ENCODE measurements at regions not wholly inside any gene's neighbourhood (a gene's known extent, or its start where the extent isn't known, plus 50 kb on each side); places are given as distances from the start of the nearest gene placed in this dataset.

GRCh38 chr13:100859861-100860260 is 185.3 kb upstream of the TMTC4 start:
- no peaks in the 10 kb centered on the region for H3K9me3 ChIP-seq (ENCODE audit: control insufficient read depth in 4 of 4, low read length in 3 of 4)
- WGBS: 87% methylated on average over 5 of the region's 5 CpGs
- H3K27me3 ChIP-seq (ENCODE audit: control insufficient read depth in 4 of 4, insufficient read depth in 4 of 4, low read length in 3 of 4): no peaks in the 10 kb centered on the region
- no peak overlapping the region for H3K9ac ChIP-seq (ENCODE audit: low read depth in 1 of 2, low read length in 2 of 2)
- TF ChIP-seq JUND (IDR thresholded peaks at IDR 0.05) (no peak), HNF4G (IDR thresholded peaks at IDR 0.05) (no peak), EGR1 (IDR thresholded peaks at IDR 0.05; ENCODE audit: low read depth in 2 of 2) (no peak), GABPA (IDR thresholded peaks at IDR 0.05 in 1 of 2, conservative IDR thresholded peaks at IDR 0.05 in 1 of 2) (no peak), TAF1 (conservative IDR thresholded peaks at IDR 0.05) (no peak), SP1 (IDR thresholded peaks at IDR 0.05) (no peak), ATF3 (IDR thresholded peaks at IDR 0.05) (no peak), FOXA1 (IDR thresholded peaks at IDR 0.05) (no peak), FOXA2 (IDR thresholded peaks at IDR 0.05) (no peak), RAD21 (IDR thresholded peaks at IDR 0.05) (no peak), RXRA (IDR thresholded peaks at IDR 0.05) (no peak), NR2F2 (IDR thresholded peaks at IDR 0.05) (no peak)
- TF ChIP-seq, protein P1, sequence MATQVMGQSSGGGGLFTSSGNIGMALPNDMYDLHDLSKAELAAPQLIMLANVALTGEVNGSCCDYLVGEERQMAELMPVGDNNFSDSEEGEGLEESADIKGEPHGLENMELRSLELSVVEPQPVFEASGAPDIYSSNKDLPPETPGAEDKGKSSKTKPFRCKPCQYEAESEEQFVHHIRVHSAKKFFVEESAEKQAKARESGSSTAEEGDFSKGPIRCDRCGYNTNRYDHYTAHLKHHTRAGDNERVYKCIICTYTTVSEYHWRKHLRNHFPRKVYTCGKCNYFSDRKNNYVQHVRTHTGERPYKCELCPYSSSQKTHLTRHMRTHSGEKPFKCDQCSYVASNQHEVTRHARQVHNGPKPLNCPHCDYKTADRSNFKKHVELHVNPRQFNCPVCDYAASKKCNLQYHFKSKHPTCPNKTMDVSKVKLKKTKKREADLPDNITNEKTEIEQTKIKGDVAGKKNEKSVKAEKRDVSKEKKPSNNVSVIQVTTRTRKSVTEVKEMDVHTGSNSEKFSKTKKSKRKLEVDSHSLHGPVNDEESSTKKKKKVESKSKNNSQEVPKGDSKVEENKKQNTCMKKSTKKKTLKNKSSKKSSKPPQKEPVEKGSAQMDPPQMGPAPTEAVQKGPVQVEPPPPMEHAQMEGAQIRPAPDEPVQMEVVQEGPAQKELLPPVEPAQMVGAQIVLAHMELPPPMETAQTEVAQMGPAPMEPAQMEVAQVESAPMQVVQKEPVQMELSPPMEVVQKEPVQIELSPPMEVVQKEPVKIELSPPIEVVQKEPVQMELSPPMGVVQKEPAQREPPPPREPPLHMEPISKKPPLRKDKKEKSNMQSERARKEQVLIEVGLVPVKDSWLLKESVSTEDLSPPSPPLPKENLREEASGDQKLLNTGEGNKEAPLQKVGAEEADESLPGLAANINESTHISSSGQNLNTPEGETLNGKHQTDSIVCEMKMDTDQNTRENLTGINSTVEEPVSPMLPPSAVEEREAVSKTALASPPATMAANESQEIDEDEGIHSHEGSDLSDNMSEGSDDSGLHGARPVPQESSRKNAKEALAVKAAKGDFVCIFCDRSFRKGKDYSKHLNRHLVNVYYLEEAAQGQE (IDR thresholded peaks at IDR 0.05): no peak
- TF ChIP-seq, protein P2, sequence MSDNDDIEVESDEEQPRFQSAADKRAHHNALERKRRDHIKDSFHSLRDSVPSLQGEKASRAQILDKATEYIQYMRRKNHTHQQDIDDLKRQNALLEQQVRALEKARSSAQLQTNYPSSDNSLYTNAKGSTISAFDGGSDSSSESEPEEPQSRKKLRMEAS (IDR thresholded peaks at IDR 0.05): no peak
- TF ChIP-seq, protein P3, sequence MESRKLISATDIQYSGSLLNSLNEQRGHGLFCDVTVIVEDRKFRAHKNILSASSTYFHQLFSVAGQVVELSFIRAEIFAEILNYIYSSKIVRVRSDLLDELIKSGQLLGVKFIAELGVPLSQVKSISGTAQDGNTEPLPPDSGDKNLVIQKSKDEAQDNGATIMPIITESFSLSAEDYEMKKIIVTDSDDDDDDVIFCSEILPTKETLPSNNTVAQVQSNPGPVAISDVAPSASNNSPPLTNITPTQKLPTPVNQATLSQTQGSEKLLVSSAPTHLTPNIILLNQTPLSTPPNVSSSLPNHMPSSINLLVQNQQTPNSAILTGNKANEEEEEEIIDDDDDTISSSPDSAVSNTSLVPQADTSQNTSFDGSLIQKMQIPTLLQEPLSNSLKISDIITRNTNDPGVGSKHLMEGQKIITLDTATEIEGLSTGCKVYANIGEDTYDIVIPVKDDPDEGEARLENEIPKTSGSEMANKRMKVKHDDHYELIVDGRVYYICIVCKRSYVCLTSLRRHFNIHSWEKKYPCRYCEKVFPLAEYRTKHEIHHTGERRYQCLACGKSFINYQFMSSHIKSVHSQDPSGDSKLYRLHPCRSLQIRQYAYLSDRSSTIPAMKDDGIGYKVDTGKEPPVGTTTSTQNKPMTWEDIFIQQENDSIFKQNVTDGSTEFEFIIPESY (IDR thresholded peaks at IDR 0.05): no peak
- TF ChIP-seq, protein P4, sequence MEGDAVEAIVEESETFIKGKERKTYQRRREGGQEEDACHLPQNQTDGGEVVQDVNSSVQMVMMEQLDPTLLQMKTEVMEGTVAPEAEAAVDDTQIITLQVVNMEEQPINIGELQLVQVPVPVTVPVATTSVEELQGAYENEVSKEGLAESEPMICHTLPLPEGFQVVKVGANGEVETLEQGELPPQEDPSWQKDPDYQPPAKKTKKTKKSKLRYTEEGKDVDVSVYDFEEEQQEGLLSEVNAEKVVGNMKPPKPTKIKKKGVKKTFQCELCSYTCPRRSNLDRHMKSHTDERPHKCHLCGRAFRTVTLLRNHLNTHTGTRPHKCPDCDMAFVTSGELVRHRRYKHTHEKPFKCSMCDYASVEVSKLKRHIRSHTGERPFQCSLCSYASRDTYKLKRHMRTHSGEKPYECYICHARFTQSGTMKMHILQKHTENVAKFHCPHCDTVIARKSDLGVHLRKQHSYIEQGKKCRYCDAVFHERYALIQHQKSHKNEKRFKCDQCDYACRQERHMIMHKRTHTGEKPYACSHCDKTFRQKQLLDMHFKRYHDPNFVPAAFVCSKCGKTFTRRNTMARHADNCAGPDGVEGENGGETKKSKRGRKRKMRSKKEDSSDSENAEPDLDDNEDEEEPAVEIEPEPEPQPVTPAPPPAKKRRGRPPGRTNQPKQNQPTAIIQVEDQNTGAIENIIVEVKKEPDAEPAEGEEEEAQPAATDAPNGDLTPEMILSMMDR (IDR thresholded peaks at IDR 0.05; ENCODE audit: low read depth, low read length, missing input control): no peak
- H3K36me3 ChIP-seq (ENCODE audit: control insufficient read depth in 4 of 4, insufficient read depth in 3 of 4, low read depth in 1 of 4, low read length in 3 of 4): no peaks in the 10 kb centered on the region
- no peak overlapping the region for H3K4me3 ChIP-seq (ENCODE audit: low read depth in 1 of 3, low read length in 3 of 3)
- no peak overlapping the region for H3K27ac ChIP-seq (ENCODE audit: low read depth in 1 of 2, low read length in 2 of 2)
- no peak for DNase-seq (ENCODE audit: low spot score)
- H3K4me1 ChIP-seq (ENCODE audit: control insufficient read depth in 4 of 4, insufficient read depth in 4 of 4, low read length in 3 of 4): no peaks in the 10 kb centered on the region

GRCh38 chr13:100855151-100855550 is 180.6 kb upstream of the TMTC4 start:
- DNase-seq (ENCODE audit: low spot score): no peak

More at GRCh38 chr13:100855151-100855550, 180.6 kb upstream of the TMTC4 start:
- H3K9ac ChIP-seq (ENCODE audit: low read depth in 1 of 2, low read length in 2 of 2): no peak overlapping the region
- no peaks in the 10 kb centered on the region for H3K36me3 ChIP-seq (ENCODE audit: control insufficient read depth in 4 of 4, insufficient read depth in 3 of 4, low read depth in 1 of 4, low read length in 3 of 4)
- H3K27me3 ChIP-seq (ENCODE audit: control insufficient read depth in 4 of 4, insufficient read depth in 4 of 4, low read length in 3 of 4): no peaks in the 10 kb centered on the region
- no peak overlapping the region for H3K4me3 ChIP-seq (ENCODE audit: low read depth in 1 of 3, low read length in 3 of 3)
- no peaks in the 10 kb centered on the region for H3K9me3 ChIP-seq (ENCODE audit: control insufficient read depth in 4 of 4, low read length in 3 of 4)
- H3K27ac ChIP-seq (ENCODE audit: low read depth in 1 of 2, low read length in 2 of 2): no peak overlapping the region
- WGBS: 92% methylated on average over 4 of the region's 4 CpGs
- peaks cover 0 to 7% (median 4%) of the 10 kb centered on the region in 4 donors for H3K4me1 ChIP-seq (ENCODE audit: control insufficient read depth in 4 of 4, insufficient read depth in 4 of 4, low read length in 3 of 4)
- TF ChIP-seq FOXA2 (IDR thresholded peaks at IDR 0.05) (no peak), TAF1 (conservative IDR thresholded peaks at IDR 0.05) (no peak), JUND (IDR thresholded peaks at IDR 0.05) (no peak), HNF4A (conservative IDR thresholded peaks at IDR 0.05) (no peak), YY1 (IDR thresholded peaks at IDR 0.05) (no peak)
- TF ChIP-seq, protein P2 (IDR thresholded peaks at IDR 0.05): no peak

Data from liver (tissue), 8 donors.